ENCODE measurements at regions not wholly inside any gene's neighbourhood (a gene's known extent, or its start where the extent isn't known, plus 50 kb on each side); places are given as distances from the start of the nearest gene placed in this dataset.

DNA sequence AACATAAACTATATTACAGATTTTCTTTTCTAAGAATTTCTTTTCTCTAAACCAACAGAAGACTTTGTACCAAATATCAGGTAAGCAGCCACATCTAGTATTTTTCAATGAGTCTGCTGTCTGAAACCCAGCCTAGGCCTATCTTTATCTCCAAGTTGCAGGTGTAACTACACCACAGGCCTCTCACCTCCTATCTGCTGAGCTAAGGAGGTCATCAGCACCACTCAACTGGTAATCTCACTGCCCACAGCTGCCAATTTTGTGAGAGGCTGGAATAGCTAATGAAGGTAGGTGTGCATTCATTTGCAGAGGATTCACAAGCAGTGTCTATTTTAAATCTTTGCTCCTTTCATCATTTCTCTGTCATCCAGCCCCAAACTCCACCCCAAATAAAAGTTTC, 584.8 kb downstream of the HDGFL1 start:
- ChIA-PET POLR2A (ENCODE audit: unreplicated experiment) (no interaction called here), CTCF (no interaction called here)
- Histone ChIP-seq H3K36me3 (ENCODE audit: control insufficient read depth, insufficient read depth, low read length) (no peaks in the 10 kb centered on the region), H3K9me3 (ENCODE audit: control insufficient read depth, insufficient read depth, low read length) (no peaks in the 10 kb centered on the region), H3K14ac (replicated peaks; ENCODE audit: low read depth, low read length) (no peak overlapping the region), H3K9me1 (ENCODE audit: insufficient read depth, low read length) (no peaks in the 10 kb centered on the region), H3K56ac (ENCODE audit: extremely low read depth, insufficient read depth, low read length) (no peak overlapping the region), H3K4ac (ENCODE audit: low read depth, low read length) (no peak overlapping the region), H3K27me3 (ENCODE audit: control insufficient read depth, insufficient read depth, low read length) (no peaks in the 10 kb centered on the region), H2BK20ac (ENCODE audit: low read depth, low read length) (no peak overlapping the region), H2AK9ac (replicated peaks; ENCODE audit: low read depth, low read length, poor library complexity) (no peak overlapping the region), H2BK15ac (ENCODE audit: low read depth, low read length) (no peak overlapping the region), H3K79me1 (ENCODE audit: low read depth in 1 of 2, low read length in 2 of 2) (no peaks in the 10 kb centered on the region), H4K91ac (ENCODE audit: insufficient read depth, low read depth, low read length) (no peak overlapping the region), H3K4me1 (ENCODE audit: control insufficient read depth, insufficient read depth, low read length) (no peaks in the 10 kb centered on the region), H4K8ac (ENCODE audit: low read depth in 2 of 2, low read length in 2 of 2) (no peak overlapping the region), H3K9ac (ENCODE audit: low read depth, low read length) (no peak overlapping the region), H2BK5ac (ENCODE audit: low read depth, low read length, poor library complexity, severe bottlenecking) (no peak overlapping the region), H2BK120ac (ENCODE audit: low read depth, low read length) (no peak overlapping the region), H3K4me3 (ENCODE audit: insufficient read depth, low read depth, low read length) (no peak overlapping the region), H3K4me2 (ENCODE audit: low read depth, low read length) (no peak overlapping the region), H4K5ac (ENCODE audit: low read depth, low read length) (no peak overlapping the region), H2AFZ (replicated peaks; ENCODE audit: low read length, poor library complexity) (no peak overlapping the region), H4K20me1 (ENCODE audit: insufficient read depth, low read length) (no peaks in the 10 kb centered on the region), H3K23ac (ENCODE audit: low read depth, low read length) (no peak overlapping the region), H3K27ac (ENCODE audit: insufficient read depth, low read length) (no peak overlapping the region), H2AK5ac (ENCODE audit: low read depth, low read length) (no peak overlapping the region), H3K18ac (ENCODE audit: low read depth, low read length) (no peak overlapping the region)
- in situ Hi-C loops (cut with MboI; ENCODE audit: low sequenced_read_pairs): no loop called here
- intact Hi-C loops (cut with micrococcal nuclease): no loop called here
- DNase-seq (no peak), ATAC-seq (ENCODE audit: low read depth) (no peak)
- dilution Hi-C loops (cut with HindIII; ENCODE audit: low sequenced_read_pairs, unreplicated experiment): no loop called here
- no TSS peak for BruUV-seq (replicated peaks)
- no peak for TF ChIP-seq FOS (IDR thresholded peaks at IDR 0.05; ENCODE audit: low read depth, low read length)
- no peak for TF ChIP-seq MAFK (IDR thresholded peaks at IDR 0.05; ENCODE audit: low read depth, low read length)
- no peak for TF ChIP-seq CHD1 (IDR thresholded peaks at IDR 0.05; ENCODE audit: low read depth, low read length)
- no peak for TF ChIP-seq RCOR1 (IDR thresholded peaks at IDR 0.05; ENCODE audit: insufficient replicate concordance, low read length)
- TF ChIP-seq, protein P1, sequence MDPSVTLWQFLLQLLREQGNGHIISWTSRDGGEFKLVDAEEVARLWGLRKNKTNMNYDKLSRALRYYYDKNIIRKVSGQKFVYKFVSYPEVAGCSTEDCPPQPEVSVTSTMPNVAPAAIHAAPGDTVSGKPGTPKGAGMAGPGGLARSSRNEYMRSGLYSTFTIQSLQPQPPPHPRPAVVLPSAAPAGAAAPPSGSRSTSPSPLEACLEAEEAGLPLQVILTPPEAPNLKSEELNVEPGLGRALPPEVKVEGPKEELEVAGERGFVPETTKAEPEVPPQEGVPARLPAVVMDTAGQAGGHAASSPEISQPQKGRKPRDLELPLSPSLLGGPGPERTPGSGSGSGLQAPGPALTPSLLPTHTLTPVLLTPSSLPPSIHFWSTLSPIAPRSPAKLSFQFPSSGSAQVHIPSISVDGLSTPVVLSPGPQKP (IDR thresholded peaks at IDR 0.05; ENCODE audit: borderline replicate concordance, low read depth, low read length): no peak
- no peak for TF ChIP-seq CEBPB (IDR thresholded peaks at IDR 0.05; ENCODE audit: low read depth, low read length)
- no peak for TF ChIP-seq RFX5 (IDR thresholded peaks at IDR 0.05; ENCODE audit: low read depth, low read length)
- TF ChIP-seq MAZ (IDR thresholded peaks at IDR 0.05; ENCODE audit: borderline replicate concordance, low read depth, low read length): no peak
- no peak for TF ChIP-seq MXI1 (IDR thresholded peaks at IDR 0.05; ENCODE audit: borderline replicate concordance, low read depth, low read length)
- TF ChIP-seq, protein P2, sequence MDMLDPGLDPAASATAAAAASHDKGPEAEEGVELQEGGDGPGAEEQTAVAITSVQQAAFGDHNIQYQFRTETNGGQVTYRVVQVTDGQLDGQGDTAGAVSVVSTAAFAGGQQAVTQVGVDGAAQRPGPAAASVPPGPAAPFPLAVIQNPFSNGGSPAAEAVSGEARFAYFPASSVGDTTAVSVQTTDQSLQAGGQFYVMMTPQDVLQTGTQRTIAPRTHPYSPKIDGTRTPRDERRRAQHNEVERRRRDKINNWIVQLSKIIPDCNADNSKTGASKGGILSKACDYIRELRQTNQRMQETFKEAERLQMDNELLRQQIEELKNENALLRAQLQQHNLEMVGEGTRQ (IDR thresholded peaks at IDR 0.05; ENCODE audit: low read depth, low read length): no peak
- TF ChIP-seq SMC3 (IDR thresholded peaks at IDR 0.05; ENCODE audit: low read depth, low read length): no peak
- TF ChIP-seq, protein P3, sequence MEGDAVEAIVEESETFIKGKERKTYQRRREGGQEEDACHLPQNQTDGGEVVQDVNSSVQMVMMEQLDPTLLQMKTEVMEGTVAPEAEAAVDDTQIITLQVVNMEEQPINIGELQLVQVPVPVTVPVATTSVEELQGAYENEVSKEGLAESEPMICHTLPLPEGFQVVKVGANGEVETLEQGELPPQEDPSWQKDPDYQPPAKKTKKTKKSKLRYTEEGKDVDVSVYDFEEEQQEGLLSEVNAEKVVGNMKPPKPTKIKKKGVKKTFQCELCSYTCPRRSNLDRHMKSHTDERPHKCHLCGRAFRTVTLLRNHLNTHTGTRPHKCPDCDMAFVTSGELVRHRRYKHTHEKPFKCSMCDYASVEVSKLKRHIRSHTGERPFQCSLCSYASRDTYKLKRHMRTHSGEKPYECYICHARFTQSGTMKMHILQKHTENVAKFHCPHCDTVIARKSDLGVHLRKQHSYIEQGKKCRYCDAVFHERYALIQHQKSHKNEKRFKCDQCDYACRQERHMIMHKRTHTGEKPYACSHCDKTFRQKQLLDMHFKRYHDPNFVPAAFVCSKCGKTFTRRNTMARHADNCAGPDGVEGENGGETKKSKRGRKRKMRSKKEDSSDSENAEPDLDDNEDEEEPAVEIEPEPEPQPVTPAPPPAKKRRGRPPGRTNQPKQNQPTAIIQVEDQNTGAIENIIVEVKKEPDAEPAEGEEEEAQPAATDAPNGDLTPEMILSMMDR (conservative IDR thresholded peaks at IDR 0.05; ENCODE audit: low read depth, low read length): no peak
- TF ChIP-seq POLR2A (IDR thresholded peaks at IDR 0.05; ENCODE audit: low read depth, low read length): no peak
